Ascending aorta (tissue), 2 donors: ENCODE measurements at regions not wholly inside any gene's neighbourhood (a gene's known extent, or its start where the extent isn't known, plus 50 kb on each side); places are given as distances from the start of the nearest gene placed in this dataset.

Experiments
- DNase-seq, 2 donors: peaks; one replicate each; pipeline ENCODE4 v3.0.0-alpha.2; 2019; ENCODE audit warnings: low spot score in 2 of 2
- H3K27ac ChIP-seq, 2 donors: fragments of 200-600 bp; sonication (generic); one replicate each; pipeline ENCODE4 v1.5.1; 2016 to 2017; ENCODE audit warnings: mild to moderate bottlenecking in 1 of 2
- H3K27me3 ChIP-seq: fragments of 200-600 bp; sonication (generic); one replicate; pipeline ENCODE4 v1.5.1; 2017
- H3K36me3 ChIP-seq, 2 donors: fragments of 200-600 bp; sonication (generic); one replicate each; pipeline ENCODE4 v1.5.1; 2016
- H3K4me1 ChIP-seq, 2 donors: fragments of 200-600 bp; sonication (generic); one replicate each; pipeline ENCODE4 v1.5.1; 2016 to 2017; ENCODE audit warnings: mild to moderate bottlenecking in 1 of 2
- H3K4me3 ChIP-seq, 2 donors: fragments of 200-600 bp; sonication (generic); one replicate each; pipeline ENCODE4 v1.5.1; 2016 to 2017; ENCODE audit warnings: mild to moderate bottlenecking in 1 of 2
- H3K9me3 ChIP-seq, 2 donors: fragments of 200-600 bp; sonication (generic); one replicate each; pipeline ENCODE4 v1.5.1; 2016
- CTCF ChIP-seq, 3 experiments: fragments of 200-600 bp in 2 of 3; fragments of 450-650 bp in 1 of 3; sonication (generic) in 2 of 3; IDR thresholded peaks; one replicate each; pipeline ENCODE4 v1.5.1; 2016 to 2019; ENCODE audit warnings: antibody characterized with exemption in 3 of 3, mild to moderate bottlenecking in 1 of 3, moderate library complexity in 1 of 3
- intact Hi-C: fragments of 100-400 bp; cut with DNase I; formaldehyde crosslinking; loops from one replicate; pipeline ENCODE4 v1.15.1; 2023

GRCh38 chr2:23219666-23220065 lies 165.3 kb upstream of the KLHL29 start:
- Histone ChIP-seq H3K36me3 (no peaks in the 10 kb centered on the region), H3K4me3 (no peak overlapping the region), H3K27ac (no peak overlapping the region), H3K9me3 (no peaks in the 10 kb centered on the region), H3K4me1 (no peaks in the 10 kb centered on the region), H3K27me3 (no peaks in the 10 kb centered on the region)
- no peak for TF ChIP-seq CTCF (IDR thresholded peaks at IDR 0.05)
- intact Hi-C loops, result no loop called here
- no peak for DNase-seq

GRCh38 chr2:23220513-23221094 lies 164.4 kb upstream of the KLHL29 start:
- Histone ChIP-seq H3K27ac (no peak overlapping the region), H3K27me3 (no peaks in the 10 kb centered on the region), H3K4me1 (no peaks in the 10 kb centered on the region), H3K36me3 (no peaks in the 10 kb centered on the region), H3K9me3 (no peaks in the 10 kb centered on the region), H3K4me3 (no peak overlapping the region)
- no peak for TF ChIP-seq CTCF (IDR thresholded peaks at IDR 0.05)
- DNase-seq, result no peak
- intact Hi-C loops, result no loop called here

- intact Hi-C loops, result no loop called here
- no peak overlapping the region for H3K4me3 ChIP-seq
- no peaks in the 10 kb centered on the region for H3K4me1 ChIP-seq
- no peaks in the 10 kb centered on the region for H3K9me3 ChIP-seq
- no peaks in the 10 kb centered on the region for H3K36me3 ChIP-seq
- H3K27ac ChIP-seq, result no peak overlapping the region
- TF ChIP-seq CTCF (IDR thresholded peaks at IDR 0.05), result no peak
- H3K27me3 ChIP-seq, result no peaks in the 10 kb centered on the region
- no peak for DNase-seq
Observed at GRCh38 chr2:23221236-23221635, 163.7 kb upstream of the KLHL29 start.

GRCh38 chr2:23221901-23222300 lies 163.1 kb upstream of the KLHL29 start:
- H3K9me3 ChIP-seq, result no peaks in the 10 kb centered on the region
- H3K27ac ChIP-seq, result no peak overlapping the region
- intact Hi-C loops, result no loop called here
- no peaks in the 10 kb centered on the region for H3K36me3 ChIP-seq
- no peak overlapping the region for H3K4me3 ChIP-seq
- H3K4me1 ChIP-seq, result no peaks in the 10 kb centered on the region
- H3K27me3 ChIP-seq, result no peaks in the 10 kb centered on the region
- no peak for TF ChIP-seq CTCF (IDR thresholded peaks at IDR 0.05)
- DNase-seq, result no peak

- H3K27me3 ChIP-seq, result no peaks in the 10 kb centered on the region
- no peaks in the 10 kb centered on the region for H3K36me3 ChIP-seq
- no peak overlapping the region for H3K4me3 ChIP-seq
- intact Hi-C loops, result no loop called here
- no peak overlapping the region for H3K27ac ChIP-seq
- TF ChIP-seq CTCF (IDR thresholded peaks at IDR 0.05), result no peak
- H3K4me1 ChIP-seq, result no peaks in the 10 kb centered on the region
- no peaks in the 10 kb centered on the region for H3K9me3 ChIP-seq
- no peak for DNase-seq
Observed at GRCh38 chr2:23230885-23231284, 154.1 kb upstream of the KLHL29 start.

GRCh38 chr2:23231865-23232264 lies 153.1 kb upstream of the KLHL29 start:
- no peak overlapping the region for H3K4me3 ChIP-seq
- intact Hi-C loops, result no loop called here
- no peaks in the 10 kb centered on the region for H3K27me3 ChIP-seq
- TF ChIP-seq CTCF (IDR thresholded peaks at IDR 0.05), result no peak
- no peaks in the 10 kb centered on the region for H3K4me1 ChIP-seq
- no peak overlapping the region for H3K27ac ChIP-seq
- no peak for DNase-seq
- H3K9me3 ChIP-seq, result no peaks in the 10 kb centered on the region
- H3K36me3 ChIP-seq, result no peaks in the 10 kb centered on the region
